Smooth muscle cell (in vitro differentiated cells): ENCODE measurements at regions not wholly inside any gene's neighbourhood (a gene's known extent, or its start where the extent isn't known, plus 50 kb on each side); places are given as distances from the start of the nearest gene placed in this dataset.

Experiments used
- DNase-seq: peaks from one replicate; lab custom pipeline; 2025; ENCODE audit not compliant: unreplicated experiment; lab: John Stamatoyannopoulos, UW
- H2AFZ ChIP-seq: fragments of 200-600 bp; sonication (generic); 2 replicates; pipeline ENCODE4 v1.6.0; 2016; ENCODE audit warnings: antibody characterized with exemption, low read depth, mild to moderate bottlenecking
- H3F3A ChIP-seq: fragments of 200-600 bp; sonication (generic); 2 replicates; pipeline ENCODE4 v1.6.0; 2017; ENCODE audit warnings: antibody characterized with exemption, low read depth
- H3K27ac ChIP-seq: fragments of 200-600 bp; sonication (generic); 2 replicates; pipeline ENCODE4 v1.5.1; 2016; ENCODE audit warnings: low read depth, mild to moderate bottlenecking
- H3K27me3 ChIP-seq: fragments of 200-600 bp; sonication (generic); 2 replicates; pipeline ENCODE4 v1.6.1; 2016; ENCODE audit warnings: low read depth, mild to moderate bottlenecking
- H3K36me3 ChIP-seq: fragments of 200-600 bp; sonication (generic); 2 replicates; pipeline ENCODE4 v1.5.1; 2016; ENCODE audit warnings: low read depth
- H3K4me1 ChIP-seq: fragments of 200-600 bp; sonication (generic); 2 replicates; pipeline ENCODE4 v1.5.1; 2016; ENCODE audit warnings: low read depth
- H3K4me2 ChIP-seq: fragments of 200-600 bp; sonication (generic); 2 replicates; pipeline ENCODE4 v1.6.0; 2016; ENCODE audit warnings: mild to moderate bottlenecking
- H3K4me3 ChIP-seq: fragments of 200-600 bp; sonication (generic); 2 replicates; pipeline ENCODE4 v1.5.1; 2016; ENCODE audit warnings: mild to moderate bottlenecking
- H3K79me2 ChIP-seq: fragments of 200-600 bp; sonication (generic); 2 replicates; pipeline ENCODE4 v1.6.0; 2016; ENCODE audit warnings: low read depth, mild to moderate bottlenecking
- H3K9ac ChIP-seq: fragments of 200-600 bp; sonication (generic); 2 replicates; pipeline ENCODE4 v1.6.0; 2016; ENCODE audit warnings: low read depth
- H3K9me3 ChIP-seq: fragments of 200-600 bp; sonication (generic); replicated peaks from 2 replicates; pipeline ENCODE4 v1.5.1; 2016; ENCODE audit warnings: low read depth
- H4K20me1 ChIP-seq: fragments of 200-600 bp; sonication (generic); 2 replicates; pipeline ENCODE4 v1.6.0; 2016; ENCODE audit warnings: low read depth
- WGBS: methylation state at CpG from one replicate; pipeline ENCODE4 v1.1.7; 2016; ENCODE audit warnings: low lambda C conversion rate; 5-methylcytosine and 5-hydroxymethylcytosine counted together
- TF ChIP-seq, protein P1 (sequence below): fragments of 200-600 bp; sonication (generic); IDR thresholded peaks from 2 replicates; pipeline ENCODE4 v1.5.1; 2017; ENCODE audit warnings: borderline replicate concordance, mild to moderate bottlenecking, antibody characterized with exemption; ENCODE audit not compliant: insufficient read depth, poor library complexity, severe bottlenecking

DNA sequence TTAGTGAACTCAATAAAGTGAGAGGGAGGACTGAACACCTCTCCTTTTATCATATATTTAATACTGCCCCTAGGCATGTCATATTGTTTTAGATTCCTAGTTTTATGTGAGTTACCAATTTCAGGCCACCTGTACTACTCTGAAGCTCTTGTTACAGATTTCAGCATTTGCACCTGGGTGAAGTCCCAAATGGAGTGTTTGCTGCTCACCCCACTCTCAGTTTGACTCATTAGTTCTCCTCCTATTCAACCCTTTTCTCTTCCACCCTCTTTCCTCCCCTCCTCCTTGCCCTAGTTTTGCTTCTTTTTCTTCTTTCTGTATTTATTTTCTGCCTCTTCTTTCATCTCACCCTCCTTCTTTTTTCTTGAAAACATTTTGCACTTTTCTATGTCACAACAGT, 1852.2 kb upstream of the IGFBP7 start:
- Histone ChIP-seq H3K79me2 (no peaks in the 10 kb centered on the region), H3K4me3 (no peak overlapping the region), H3K9me3 (no peaks in the 10 kb centered on the region), H3F3A (no peaks in the 10 kb centered on the region), H3K27me3 (no peaks in the 10 kb centered on the region), H3K27ac (no peak overlapping the region), H3K36me3 (no peaks in the 10 kb centered on the region), H3K4me2 (no peak overlapping the region), H4K20me1 (no peaks in the 10 kb centered on the region), H2AFZ (no peak overlapping the region), H3K9ac (no peak overlapping the region), H3K4me1 (no peaks in the 10 kb centered on the region)
- TF ChIP-seq, protein P1, sequence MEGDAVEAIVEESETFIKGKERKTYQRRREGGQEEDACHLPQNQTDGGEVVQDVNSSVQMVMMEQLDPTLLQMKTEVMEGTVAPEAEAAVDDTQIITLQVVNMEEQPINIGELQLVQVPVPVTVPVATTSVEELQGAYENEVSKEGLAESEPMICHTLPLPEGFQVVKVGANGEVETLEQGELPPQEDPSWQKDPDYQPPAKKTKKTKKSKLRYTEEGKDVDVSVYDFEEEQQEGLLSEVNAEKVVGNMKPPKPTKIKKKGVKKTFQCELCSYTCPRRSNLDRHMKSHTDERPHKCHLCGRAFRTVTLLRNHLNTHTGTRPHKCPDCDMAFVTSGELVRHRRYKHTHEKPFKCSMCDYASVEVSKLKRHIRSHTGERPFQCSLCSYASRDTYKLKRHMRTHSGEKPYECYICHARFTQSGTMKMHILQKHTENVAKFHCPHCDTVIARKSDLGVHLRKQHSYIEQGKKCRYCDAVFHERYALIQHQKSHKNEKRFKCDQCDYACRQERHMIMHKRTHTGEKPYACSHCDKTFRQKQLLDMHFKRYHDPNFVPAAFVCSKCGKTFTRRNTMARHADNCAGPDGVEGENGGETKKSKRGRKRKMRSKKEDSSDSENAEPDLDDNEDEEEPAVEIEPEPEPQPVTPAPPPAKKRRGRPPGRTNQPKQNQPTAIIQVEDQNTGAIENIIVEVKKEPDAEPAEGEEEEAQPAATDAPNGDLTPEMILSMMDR: no peak
- DNase-seq: no peak

DNA sequence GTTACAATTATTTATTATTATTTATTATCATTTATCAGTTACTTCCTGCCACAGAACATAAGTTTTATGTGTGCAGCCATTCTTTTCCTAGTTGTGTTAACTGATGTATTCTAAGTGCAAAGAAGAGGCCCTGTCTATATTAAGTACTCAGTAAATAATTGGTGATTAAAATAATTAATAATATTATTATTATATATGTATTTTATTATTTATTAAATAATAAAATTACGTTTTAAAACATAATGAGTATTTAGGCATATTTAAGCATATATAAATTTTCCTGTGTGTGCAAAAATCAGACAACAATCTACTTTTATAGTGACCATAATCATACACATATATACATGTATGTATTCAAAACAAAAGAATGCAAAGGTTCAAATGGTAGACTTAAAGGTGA, 1871.6 kb upstream of the IGFBP7 start:
- H3K9ac ChIP-seq: no peak overlapping the region
- H3F3A ChIP-seq: no peaks in the 10 kb centered on the region
- H3K79me2 ChIP-seq: no peaks in the 10 kb centered on the region
- TF ChIP-seq, protein P1: no peak
- H4K20me1 ChIP-seq: no peaks in the 10 kb centered on the region
- no peak overlapping the region for H3K4me2 ChIP-seq
- H3K4me1 ChIP-seq: peaks cover 4% of the 10 kb centered on the region
- no peak for DNase-seq
- no peak overlapping the region for H2AFZ ChIP-seq
- no peak overlapping the region for H3K27ac ChIP-seq
- H3K4me3 ChIP-seq: no peak overlapping the region
- H3K27me3 ChIP-seq: no peaks in the 10 kb centered on the region
- no peaks in the 10 kb centered on the region for H3K36me3 ChIP-seq
- no peaks in the 10 kb centered on the region for H3K9me3 ChIP-seq
- 28% methylated on average over 1 of the region's 1 CpG for WGBS

DNA sequence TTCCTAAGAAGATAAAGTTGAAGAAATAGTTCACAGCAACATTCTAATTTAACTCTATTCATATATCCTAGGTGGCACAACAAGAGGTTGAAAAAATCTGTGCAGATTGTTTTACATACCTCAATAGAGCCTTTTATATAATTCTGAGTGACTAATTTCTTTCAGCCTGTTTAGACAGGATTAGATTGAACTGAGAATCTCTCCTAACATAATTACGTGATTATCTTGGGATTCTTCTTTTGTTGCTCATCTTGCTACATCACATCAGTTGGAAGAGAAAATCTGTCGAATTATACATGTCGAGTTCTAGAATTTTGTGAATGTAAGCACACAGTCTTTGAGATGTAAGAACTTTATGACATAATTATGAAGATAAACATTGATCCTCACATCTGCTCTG, 1873.7 kb upstream of the IGFBP7 start:
- Histone ChIP-seq H3K27ac (peak overlapping the region; percentile 33), H3K9me3 (no peaks in the 10 kb centered on the region), H3K4me3 (no peak overlapping the region), H3K9ac (no peak overlapping the region), H4K20me1 (no peaks in the 10 kb centered on the region), H3K4me1 (peaks cover 4% of the 10 kb centered on the region), H3K79me2 (no peaks in the 10 kb centered on the region), H3K36me3 (no peaks in the 10 kb centered on the region), H3F3A (no peaks in the 10 kb centered on the region), H3K27me3 (no peaks in the 10 kb centered on the region), H3K4me2 (no peak overlapping the region), H2AFZ (peak overlapping the region; percentile 51)
- 54% methylated on average over 3 of the region's 3 CpGs for WGBS
- DNase-seq: no peak
- TF ChIP-seq, protein P1: no peak

DNA sequence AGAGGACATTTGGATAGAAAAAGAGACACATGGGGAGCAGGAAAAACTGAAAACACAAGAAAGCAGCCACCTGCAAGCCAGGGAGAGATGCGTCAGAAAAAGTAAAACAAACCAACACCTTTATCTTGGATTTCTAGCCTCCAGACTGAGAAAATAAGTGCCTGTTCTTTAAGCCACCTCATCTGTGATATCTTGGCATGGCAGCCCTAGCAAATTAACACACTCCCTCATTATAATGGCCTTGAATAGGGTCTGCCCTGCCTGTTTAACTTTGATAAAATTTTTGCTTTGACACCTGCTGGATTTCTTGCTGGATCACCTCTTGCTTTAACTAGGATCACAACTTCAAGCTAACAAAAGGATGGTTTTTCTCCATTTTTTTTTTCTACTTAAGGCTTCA, 1892.0 kb upstream of the IGFBP7 start:
- no peaks in the 10 kb centered on the region for H3K79me2 ChIP-seq
- H3K9me3 ChIP-seq: no peaks in the 10 kb centered on the region
- H3F3A ChIP-seq: no peaks in the 10 kb centered on the region
- 92% methylated on average over 1 of the region's 1 CpG for WGBS
- H3K36me3 ChIP-seq: no peaks in the 10 kb centered on the region
- no peak for DNase-seq
- H3K4me2 ChIP-seq: no peak overlapping the region
- H3K4me3 ChIP-seq: no peak overlapping the region
- H3K4me1 ChIP-seq: no peaks in the 10 kb centered on the region
- no peak overlapping the region for H2AFZ ChIP-seq
- H3K9ac ChIP-seq: no peak overlapping the region
- peaks cover 30% of the 10 kb centered on the region for H3K27me3 ChIP-seq
- TF ChIP-seq, protein P1: no peak
- no peak overlapping the region for H3K27ac ChIP-seq
- H4K20me1 ChIP-seq: no peaks in the 10 kb centered on the region
